ENCODE measurements at regions not wholly inside any gene's neighbourhood (a gene's known extent, or its start where the extent isn't known, plus 50 kb on each side); places are given as distances from the start of the nearest gene placed in this dataset.

DNA sequence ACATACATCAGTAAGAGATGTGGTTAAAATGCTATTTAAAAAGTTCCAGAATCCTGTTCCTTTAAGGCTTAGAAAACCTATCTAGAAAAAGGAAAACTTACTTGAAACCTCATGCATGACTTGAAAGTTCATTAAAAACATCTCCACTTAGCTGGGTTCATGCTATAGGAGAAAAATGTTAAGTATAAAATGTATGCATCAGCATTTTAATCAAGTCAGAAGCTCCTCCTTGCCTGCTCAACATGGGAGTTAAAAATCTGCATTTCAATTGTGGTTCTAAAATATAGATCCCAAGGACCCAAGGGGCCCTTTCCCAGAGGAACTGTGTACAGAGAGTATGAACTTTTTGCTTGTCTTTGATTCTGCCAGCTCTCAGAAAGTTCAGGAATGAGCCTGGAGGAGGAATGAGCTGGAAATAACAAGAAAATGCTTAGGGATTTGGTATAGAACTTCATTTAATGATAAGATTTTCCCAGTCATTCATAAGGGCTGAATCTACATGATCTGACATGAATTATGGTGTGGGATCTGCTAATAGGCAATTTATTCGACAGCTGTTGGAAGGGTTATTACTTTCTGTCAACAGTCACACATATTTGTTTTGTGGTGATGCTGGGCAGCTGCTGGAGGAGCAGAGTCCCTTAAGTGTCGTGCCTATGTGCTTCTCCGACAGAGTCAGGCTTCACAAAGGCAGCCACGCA lies 85.6 kb upstream of the MTPN start:
- TF ChIP-seq, protein P1, sequence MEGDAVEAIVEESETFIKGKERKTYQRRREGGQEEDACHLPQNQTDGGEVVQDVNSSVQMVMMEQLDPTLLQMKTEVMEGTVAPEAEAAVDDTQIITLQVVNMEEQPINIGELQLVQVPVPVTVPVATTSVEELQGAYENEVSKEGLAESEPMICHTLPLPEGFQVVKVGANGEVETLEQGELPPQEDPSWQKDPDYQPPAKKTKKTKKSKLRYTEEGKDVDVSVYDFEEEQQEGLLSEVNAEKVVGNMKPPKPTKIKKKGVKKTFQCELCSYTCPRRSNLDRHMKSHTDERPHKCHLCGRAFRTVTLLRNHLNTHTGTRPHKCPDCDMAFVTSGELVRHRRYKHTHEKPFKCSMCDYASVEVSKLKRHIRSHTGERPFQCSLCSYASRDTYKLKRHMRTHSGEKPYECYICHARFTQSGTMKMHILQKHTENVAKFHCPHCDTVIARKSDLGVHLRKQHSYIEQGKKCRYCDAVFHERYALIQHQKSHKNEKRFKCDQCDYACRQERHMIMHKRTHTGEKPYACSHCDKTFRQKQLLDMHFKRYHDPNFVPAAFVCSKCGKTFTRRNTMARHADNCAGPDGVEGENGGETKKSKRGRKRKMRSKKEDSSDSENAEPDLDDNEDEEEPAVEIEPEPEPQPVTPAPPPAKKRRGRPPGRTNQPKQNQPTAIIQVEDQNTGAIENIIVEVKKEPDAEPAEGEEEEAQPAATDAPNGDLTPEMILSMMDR (IDR thresholded peaks at IDR 0.05), result no peak
- no peak for TF ChIP-seq POLR2AphosphoS5 (IDR thresholded peaks at IDR 0.05)

Measured in prostate gland (tissue), 2 donors.